Activated CD4-positive, alpha-beta T cell treated with anti-CD3 and anti-CD28 coated beads, Interleukin-2, Interleukin-4, amounts not matched to agents 100 ng/mL and 50 ng/mL, durations not matched to agents 16 hours and 8 hours (primary cell): ENCODE measurements at regions not wholly inside any gene's neighbourhood (a gene's known extent, or its start where the extent isn't known, plus 50 kb on each side); places are given as distances from the start of the nearest gene placed in this dataset.
"Not testable (repeated sequence)": the region's sequence is repeated elsewhere in the genome, so short reads cannot be mapped to it uniquely, and the experiment has no call there.

Experiments used
- DNase-seq: peaks from one replicate; pipeline ENCODE4 v3.0.0-alpha.2; 2020; ENCODE audit warnings: low spot score

DNA sequence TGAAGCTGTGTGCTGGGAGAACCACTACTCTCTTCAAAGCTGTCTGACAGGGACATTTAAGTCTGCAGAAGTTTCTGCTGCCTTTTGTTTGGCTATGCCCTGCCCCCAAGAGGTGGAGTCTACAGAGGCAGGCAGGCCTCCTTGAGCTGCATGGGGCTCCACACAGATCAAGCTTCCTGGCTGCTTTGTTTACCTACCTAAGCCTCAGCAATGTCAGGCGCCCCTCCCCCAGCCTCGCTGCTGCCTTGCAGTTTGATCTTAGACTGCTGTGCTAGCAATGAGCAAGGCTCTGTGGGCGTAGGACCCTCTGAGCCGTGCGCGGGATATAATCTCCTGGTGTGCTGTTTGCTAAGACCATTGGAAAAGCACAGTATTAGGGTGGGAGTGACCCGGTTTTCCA, 103.3 kb upstream of the SALL1 start:
- not testable (repeated sequence) for DNase-seq

DNA sequence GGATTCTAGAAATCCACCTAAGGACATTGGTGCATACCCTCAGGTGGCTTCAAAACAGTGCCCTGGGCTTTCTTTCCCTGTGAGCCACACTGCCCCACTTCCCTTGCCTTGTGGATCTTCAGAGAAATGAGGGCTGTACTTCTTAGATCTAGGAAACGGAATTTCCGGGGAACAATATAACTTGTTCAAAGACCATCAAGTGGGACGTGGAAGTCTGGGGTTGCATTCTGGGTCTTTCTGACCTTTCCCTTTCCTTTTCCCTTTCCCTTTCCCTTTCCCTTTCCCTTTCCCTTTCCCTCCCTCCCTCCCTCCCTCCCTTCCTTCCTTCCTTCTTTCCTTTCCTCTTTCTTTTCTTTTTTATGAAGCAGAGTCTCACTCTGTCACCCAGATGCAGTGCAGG, 97.1 kb upstream of the SALL1 start:
- no peak for DNase-seq

DNA sequence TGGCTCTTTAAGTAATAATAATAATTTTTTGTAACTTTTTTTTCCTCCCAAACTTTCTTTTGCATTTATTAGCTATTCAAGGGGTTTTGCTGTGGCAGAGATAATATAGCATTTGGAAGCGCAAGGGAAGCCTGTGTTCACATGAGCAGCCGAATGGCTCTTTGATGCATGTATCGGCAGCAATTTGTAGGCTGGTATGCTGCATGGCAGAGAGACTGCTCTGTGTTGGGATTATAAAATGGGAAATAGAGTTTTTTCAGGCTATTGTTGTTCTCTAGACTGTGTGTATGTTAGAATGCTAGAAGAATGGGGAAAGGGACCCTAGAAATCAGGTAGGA, 94.6 kb upstream of the SALL1 start:
- no peak for DNase-seq

DNA sequence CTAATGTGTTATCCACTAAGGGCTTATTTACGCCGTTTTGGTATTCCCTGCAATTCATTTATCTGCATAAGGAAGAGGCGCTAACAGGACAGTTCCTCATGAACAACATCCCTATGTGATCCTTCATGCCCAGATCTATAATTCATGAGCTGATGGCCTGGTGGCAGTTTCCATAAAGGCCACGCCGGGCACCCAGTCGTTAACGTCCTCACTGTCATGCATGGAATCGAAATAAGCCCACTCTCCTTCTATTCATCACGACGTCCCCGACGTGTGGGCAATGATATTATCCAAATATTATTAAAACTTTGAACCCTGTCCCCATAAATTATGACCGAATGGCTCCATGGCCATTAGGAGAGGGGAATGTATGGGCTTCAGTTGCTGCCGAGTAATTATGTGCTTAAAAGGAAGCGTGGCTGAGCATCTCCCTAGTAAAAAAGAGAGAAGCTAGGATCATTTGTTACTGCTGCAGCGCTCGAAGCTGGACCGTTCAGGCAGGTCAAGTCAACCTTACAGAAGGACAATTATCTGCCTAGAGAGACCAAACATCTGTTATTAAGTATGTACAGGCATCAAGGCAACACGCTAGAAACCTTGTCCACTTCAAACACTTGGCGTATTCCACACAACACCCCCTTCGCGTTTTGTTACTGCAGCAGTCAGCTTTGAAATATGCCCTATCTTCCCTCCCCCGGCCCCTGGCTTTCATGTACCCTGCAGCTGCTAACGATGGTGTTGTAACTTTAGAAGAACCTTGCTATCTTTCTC, 94.0 kb upstream of the SALL1 start:
- no peak for DNase-seq

DNA sequence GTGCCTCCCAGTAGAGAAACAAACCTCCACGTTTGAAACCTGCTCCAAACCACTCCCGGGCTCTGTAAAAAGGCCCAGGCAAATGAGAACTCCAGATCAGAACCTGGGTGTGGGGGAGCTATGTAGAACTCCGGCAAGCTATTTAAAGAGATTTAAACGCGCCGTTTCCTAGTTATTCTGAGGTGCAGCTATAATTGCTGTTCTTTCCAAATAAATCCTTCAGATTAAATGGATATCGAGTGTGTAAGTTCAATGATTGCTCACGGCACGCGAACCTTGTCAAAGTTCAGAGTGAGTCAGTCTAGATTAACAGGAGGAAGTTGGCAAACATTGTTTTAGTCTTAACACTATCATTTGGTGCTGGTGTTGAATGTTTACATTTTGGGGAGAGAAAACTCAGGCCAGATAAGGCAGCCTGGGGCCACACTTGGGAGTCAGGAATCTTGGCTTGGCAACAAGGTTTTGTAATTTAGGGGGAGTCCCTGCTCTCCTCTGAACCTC, 92.9 kb upstream of the SALL1 start:
- DNase-seq: no peak

DNA sequence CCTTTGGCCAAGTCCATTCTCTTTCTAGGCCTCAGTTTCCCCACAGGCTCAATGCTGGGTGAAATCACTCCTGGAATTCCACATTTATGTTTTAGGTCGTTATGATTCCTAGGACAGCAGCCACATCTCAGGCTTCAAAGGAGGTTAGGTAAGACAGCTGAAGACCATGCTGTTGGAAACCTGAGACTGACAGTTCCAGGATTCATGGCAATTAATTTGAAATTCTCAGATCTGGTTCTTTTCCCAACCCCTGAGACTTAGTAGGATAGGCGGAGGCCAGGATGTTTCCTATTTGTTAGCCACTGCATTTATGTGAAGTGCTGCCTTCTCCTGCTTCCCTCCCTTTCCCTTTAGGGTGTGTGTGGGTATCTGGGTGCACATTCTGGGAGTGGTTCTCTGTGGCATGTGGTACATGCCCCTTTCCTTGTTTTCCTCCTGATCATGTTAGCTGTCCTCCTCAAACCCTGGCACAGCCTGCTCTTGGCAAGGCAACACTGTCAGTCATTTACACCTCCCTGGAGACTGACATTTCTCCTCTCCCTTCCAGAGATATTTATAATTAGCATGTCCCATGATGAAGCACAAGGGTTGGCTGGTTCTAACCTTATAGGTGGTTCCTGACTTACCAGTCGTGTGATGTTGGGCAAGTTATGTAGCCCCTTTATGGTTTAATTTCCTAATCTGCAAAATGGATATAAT, 91.4 kb upstream of the SALL1 start:
- no peak for DNase-seq

DNA sequence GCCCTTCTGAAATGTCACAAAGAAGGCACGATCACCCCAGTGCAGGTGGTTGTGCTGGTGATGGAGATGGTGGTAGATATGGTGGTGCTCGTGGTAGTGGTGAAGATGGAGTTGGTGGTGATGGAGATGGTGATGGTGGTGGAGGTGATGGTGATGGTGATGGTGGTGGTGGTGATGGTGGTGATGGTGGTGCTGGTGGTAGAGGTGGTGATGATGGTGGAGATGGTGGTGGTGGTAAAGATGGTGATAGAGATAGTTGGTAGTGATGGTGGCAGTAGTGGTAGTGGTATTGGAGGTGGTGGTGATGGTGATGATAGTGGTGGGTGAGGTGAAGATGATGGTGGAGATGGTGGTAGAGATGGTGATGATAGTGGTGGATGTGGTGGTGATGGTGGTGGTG, 88.1 kb upstream of the SALL1 start:
- DNase-seq: no peak

DNA sequence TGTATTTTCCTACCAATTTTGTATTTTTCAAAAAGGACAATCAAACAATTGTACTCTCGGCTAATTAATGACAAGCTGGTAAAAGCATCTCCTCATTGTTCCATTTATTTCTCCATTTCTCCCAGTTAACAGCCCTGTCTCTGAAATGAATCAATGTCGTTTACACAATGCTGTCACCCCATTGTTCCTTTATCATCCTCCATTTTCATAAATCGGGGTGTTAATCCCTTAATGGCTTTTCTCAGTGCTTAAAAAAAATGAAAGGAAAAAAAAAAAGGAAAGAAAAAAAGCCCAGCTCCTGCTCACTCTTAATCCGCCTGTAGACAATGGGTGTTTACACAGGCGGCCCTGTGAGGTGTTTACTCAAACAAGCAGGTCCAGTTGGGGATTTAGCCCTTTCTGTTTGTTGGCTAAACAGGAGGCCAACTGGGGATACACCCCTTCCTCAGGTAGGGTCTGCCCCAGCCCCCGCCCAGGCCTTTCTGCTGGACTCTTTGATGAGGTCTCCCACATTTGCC, 86.8 kb upstream of the SALL1 start:
- no peak for DNase-seq

DNA sequence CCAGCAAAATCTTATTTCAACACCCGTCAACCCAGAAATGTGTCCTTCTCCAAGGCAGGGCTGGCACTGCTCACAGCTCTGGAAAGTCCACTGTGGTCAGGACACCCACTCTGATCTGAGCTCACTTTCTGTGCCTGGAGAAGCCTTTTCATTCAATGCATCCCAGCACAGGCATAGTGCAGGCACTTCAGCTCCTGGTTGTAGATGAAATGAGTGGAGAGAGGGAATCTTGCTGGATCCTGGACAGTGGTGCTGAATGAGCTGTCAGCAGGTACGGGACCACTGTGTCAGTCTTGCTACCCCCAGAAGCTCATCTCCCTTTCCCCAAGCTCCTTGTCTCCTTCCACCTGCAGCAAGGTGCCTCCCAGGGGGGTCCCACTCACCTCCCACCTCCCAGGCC, 86.1 kb upstream of the SALL1 start:
- no peak for DNase-seq

DNA sequence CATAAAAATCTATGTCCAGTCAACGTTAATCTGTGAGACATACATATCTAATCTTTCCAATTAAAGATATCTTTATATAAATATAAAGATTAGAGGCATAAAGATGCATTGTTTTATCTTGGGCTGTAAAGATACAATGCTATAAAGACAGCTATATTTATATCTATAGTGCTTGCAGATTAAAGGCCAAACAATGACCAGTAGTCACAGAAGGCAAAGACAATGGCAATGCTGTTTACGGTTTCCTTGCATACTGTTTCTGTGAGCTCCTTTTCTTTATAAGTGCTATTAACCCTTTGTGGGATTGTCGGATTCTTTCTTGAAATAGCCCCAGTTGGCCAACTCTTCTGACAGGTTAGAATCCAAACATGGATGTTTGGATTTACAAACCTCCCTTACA, 85.5 kb upstream of the SALL1 start:
- no peak for DNase-seq

DNA sequence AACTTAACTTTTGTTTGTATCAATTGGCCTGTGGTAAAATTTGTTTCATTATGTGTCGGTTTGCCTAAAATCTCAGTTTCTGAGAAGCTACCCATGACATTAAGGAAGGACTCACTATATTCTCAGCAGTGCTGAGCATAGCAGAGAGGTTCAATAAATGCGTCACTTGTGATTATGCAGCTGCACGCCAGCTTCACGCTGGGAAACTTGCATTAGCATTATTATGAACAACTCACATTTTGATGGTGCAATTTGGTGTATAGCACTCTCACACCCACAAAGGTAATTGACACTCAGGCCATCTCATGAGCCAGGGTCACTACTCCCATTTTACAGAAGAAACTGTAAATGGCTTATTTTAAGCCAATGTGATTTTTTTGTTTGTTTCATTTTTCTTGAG, 80.6 kb upstream of the SALL1 start:
- no peak for DNase-seq

DNA sequence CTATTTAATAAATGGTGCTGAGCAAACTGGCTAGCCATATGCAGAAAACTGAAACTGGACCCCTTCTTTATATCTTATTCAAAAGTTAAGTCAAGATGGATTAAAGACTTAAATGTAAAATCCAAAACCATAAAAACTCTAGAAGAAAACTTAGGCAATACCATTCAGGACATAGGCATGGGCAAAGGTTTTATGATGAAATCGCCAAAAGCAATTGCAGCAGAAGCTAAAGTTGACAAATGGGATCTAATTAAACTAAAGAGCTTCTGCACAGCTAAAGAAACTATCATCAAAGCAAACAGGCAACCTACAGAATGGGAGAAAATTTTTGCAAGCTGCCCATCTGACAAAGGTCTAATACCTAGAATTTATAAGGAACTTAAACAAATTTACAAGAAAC, 79.0 kb upstream of the SALL1 start:
- DNase-seq: not testable (repeated sequence)

DNA sequence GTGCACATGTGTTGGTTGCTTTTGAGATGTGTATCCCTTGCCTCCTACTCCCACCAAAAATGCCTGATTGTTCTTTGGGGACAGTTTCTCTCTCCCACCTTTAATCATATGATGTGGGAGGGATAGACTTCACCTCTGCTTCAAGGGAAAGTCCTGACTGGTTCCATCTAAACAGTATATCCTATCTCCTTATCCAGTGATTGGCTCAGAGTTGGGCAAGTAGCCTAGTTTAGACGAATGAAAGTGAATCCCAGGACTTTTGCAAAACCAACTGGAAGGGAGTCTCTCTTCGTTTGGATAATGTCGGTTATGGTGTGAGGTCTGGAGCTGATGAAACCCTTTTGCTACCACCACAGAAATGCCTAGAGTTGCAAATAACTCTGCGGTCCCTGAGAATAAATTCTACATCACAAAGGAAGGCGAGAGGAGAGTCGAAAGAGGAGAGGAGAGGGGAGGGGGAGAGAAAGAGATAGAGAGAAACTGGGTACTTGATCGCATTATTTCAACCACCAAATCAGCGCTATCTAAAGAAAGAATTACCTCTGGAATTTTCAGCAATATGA, 77.1 kb upstream of the SALL1 start:
- DNase-seq: no peak

DNA sequence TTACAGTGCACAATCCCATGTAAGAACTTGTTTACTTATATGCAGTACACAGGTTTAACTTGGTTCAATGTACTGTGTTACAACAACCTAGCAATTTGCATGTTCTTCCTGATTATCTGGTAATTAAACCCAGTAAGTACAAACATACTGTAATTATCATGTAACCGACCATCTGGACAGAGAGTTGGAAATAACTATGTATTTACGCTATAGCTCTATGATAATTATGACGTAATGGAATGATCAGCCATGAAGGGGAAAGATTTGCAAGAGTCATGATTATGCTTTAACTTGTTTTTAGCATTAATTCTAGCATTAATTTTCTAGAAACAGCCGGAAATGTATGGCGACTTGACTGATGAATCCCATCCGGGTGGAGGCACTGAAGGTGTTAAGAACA, 74.8 kb upstream of the SALL1 start:
- DNase-seq: no peak

DNA sequence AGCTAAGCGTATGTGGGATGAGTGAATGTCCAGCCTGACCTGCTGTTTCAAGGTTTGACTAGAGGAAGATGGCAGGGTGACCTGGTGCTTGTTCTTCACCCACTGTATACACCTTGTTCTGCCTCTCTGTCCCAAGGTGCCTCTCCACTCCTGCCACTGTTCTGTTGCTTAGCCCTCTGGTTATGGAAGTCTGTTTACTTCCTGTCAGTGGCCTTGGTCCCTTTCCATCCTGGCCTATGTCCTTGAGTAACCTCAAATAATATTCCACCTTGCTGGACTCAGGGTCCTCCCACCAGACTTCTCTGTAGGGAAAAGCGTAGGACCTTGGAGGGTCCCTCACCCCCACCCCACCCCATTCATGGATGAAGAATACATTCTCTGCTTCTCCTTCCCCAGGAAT, 73.2 kb upstream of the SALL1 start:
- DNase-seq: no peak

DNA sequence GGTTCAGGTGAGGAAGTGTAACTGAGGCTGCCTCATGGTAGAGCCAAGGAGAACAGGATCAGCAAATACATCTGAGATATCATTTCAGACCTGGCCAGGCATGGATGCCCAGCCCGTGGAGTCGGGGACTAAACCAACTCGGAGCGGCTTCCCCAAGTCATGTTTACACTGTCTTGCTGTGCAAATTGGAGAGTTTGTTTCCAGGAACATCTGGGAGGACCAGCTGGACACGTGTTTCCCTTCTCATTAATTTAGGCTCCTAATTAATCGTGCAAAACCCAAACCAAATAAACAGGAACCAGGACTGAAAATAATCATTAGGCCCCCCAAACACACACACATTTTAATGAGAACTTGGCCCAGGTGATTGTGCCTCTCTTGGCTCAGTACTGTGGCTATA, 70.9 kb upstream of the SALL1 start:
- DNase-seq: no peak

DNA sequence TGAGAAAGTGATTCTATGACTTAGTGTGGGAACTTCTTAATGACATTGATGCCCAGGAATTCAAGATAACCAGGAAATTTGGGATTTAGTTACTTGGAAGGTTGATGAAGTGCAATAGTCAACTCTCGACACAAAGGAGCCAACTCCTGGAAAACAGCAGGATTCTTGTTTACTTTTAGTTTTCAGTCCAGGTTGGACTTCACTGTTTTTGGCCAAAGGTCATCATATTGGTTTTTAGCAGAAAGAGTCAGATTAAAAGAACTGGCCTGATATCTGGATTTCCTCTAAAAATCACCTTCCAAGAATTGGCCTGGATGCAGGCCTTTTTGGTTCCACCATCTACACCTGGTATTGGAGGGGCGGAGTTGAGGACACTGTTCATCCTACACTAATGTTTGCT, 60.1 kb upstream of the SALL1 start:
- DNase-seq: no peak

DNA sequence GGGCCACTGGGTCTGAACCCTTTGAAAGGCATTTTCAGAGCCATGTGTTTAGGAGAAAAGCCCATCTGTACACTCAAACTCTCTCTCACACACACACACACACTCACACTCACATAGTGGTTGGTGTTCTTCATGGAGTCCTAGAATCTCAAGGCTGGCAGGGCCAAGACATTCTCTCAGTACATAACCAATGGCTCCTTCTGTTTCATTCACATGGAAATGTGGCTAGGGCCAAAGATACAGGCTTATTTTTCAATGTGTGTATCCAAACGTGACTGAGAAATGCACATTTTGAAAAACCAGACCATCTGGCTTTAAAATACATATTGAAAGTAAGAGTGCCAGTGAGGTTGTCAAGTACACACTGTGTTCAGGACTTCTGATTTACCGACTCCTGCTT, 59.0 kb upstream of the SALL1 start:
- DNase-seq: no peak

DNA sequence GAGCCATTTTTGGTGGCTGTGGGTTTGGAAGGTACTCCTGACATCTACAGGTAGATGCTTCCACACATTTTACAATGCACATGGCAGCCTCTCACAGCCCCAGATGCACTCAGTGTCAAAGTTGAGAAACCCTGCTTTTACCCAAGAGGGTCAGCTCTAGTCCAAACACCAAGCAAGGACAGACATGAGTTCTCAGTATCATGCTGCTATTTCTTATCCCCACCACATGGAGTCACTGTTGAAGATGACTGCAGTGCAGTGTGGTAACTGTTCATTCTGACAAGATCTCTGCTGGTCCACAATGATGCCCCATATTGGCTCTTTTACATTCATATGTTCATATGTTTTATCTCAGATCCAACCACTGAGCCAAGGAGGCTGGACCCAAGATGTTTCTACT, 50.5 kb upstream of the SALL1 start:
- DNase-seq: no peak
